Hepatocyte (in vitro differentiated cells): ENCODE measurements at regions not wholly inside any gene's neighbourhood (a gene's known extent, or its start where the extent isn't known, plus 50 kb on each side); places are given as distances from the start of the nearest gene placed in this dataset.

ENCODE experiments used
- DNase-seq: peaks from one replicate; pipeline ENCODE4 v3.0.0-alpha.2; 2016; ENCODE audit warnings: low spot score
- H2AFZ ChIP-seq: fragments of 200-600 bp; sonication (generic); 2 replicates; pipeline ENCODE4 v1.6.0; 2016; ENCODE audit warnings: antibody characterized with exemption, mild to moderate bottlenecking
- H3K27ac ChIP-seq: fragments of 200-600 bp; sonication (generic); 2 replicates; pipeline ENCODE4 v1.5.1; 2016; ENCODE audit warnings: mild to moderate bottlenecking
- H3K27me3 ChIP-seq: fragments of 200-600 bp; sonication (generic); 2 replicates; pipeline ENCODE4 v1.6.1; 2016
- H3K36me3 ChIP-seq: fragments of 200-600 bp; sonication (generic); replicated peaks from 2 replicates; pipeline ENCODE4 v1.5.1; 2016; ENCODE audit warnings: low read depth; ENCODE audit not compliant: insufficient read depth
- H3K4me1 ChIP-seq: fragments of 200-600 bp; sonication (generic); 2 replicates; pipeline ENCODE4 v1.5.1; 2016; ENCODE audit warnings: mild to moderate bottlenecking, moderate library complexity; ENCODE audit not compliant: insufficient read depth
- H3K4me2 ChIP-seq: fragments of 200-600 bp; sonication (generic); 2 replicates; pipeline ENCODE4 v1.6.0; 2016
- H3K4me3 ChIP-seq: fragments of 200-600 bp; sonication (generic); 2 replicates; pipeline ENCODE4 v1.5.1; 2016; ENCODE audit warnings: mild to moderate bottlenecking
- H3K79me2 ChIP-seq: fragments of 200-600 bp; sonication (generic); 2 replicates; pipeline ENCODE4 v1.6.0; 2017; ENCODE audit warnings: mild to moderate bottlenecking
- H3K9me2 ChIP-seq: fragments of 200-600 bp; sonication (generic); replicated peaks from 2 replicates; pipeline ENCODE4 v1.6.0; 2017; ENCODE audit warnings: mild to moderate bottlenecking; ENCODE audit not compliant: insufficient read depth
- H3K9me3 ChIP-seq: fragments of 200-600 bp; sonication (generic); 2 replicates; pipeline ENCODE4 v1.5.1; 2016; ENCODE audit warnings: low read depth, mild to moderate bottlenecking
- H4K20me1 ChIP-seq: fragments of 200-600 bp; sonication (generic); 2 replicates; pipeline ENCODE4 v1.6.0; 2016; ENCODE audit warnings: mild to moderate bottlenecking; ENCODE audit not compliant: insufficient read depth, poor library complexity, severe bottlenecking
- CTCF ChIP-seq: fragments of 200-600 bp; sonication (generic); IDR thresholded peaks from 2 replicates; pipeline ENCODE4 v1.5.1; 2016; ENCODE audit warnings: antibody characterized with exemption, mild to moderate bottlenecking; ENCODE audit not compliant: poor library complexity
- EZH2 ChIP-seq: fragments of 200-600 bp; sonication (generic); IDR thresholded peaks from 2 replicates; pipeline ENCODE4 v1.6.1; 2016; ENCODE audit warnings: antibody characterized with exemption, mild to moderate bottlenecking, borderline replicate concordance
- EZH2phosphoT487 ChIP-seq: fragments of 200-600 bp; sonication (generic); IDR thresholded peaks from one replicate; pipeline ENCODE4 v1.6.1; 2018; ENCODE audit warnings: antibody characterized with exemption, mild to moderate bottlenecking, low read depth, moderate library complexity; ENCODE audit not compliant: unreplicated experiment, severe bottlenecking
- WGBS: methylation state at CpG from one replicate; pipeline ENCODE4 v1.1.6; 2016; ENCODE audit warnings: low lambda C conversion rate; ENCODE audit errors: missing lambda C conversion rate; 5-methylcytosine and 5-hydroxymethylcytosine counted together

- no peak for DNase-seq
- TF ChIP-seq EZH2phosphoT487 (no peak), EZH2 (no peak), CTCF (no peak)
- Histone ChIP-seq H3K4me2 (no peak overlapping the region), H3K9me2 (no peaks in the 10 kb centered on the region), H3K4me1 (no peaks in the 10 kb centered on the region), H3K27me3 (no peaks in the 10 kb centered on the region), H3K9me3 (no peaks in the 10 kb centered on the region), H2AFZ (no peak overlapping the region), H4K20me1 (no peaks in the 10 kb centered on the region), H3K4me3 (no peak overlapping the region), H3K79me2 (no peaks in the 10 kb centered on the region), H3K27ac (no peak overlapping the region), H3K36me3 (no peaks in the 10 kb centered on the region)
- WGBS = 65% methylated on average over 3 of the region's 3 CpGs
Observed at GRCh38 chr18:41875094-41875780, 79.8 kb upstream of the PIK3C3 start.

- Histone ChIP-seq H3K4me2 (no peak overlapping the region), H3K9me3 (no peaks in the 10 kb centered on the region), H2AFZ (no peak overlapping the region), H3K4me3 (no peak overlapping the region), H3K79me2 (no peaks in the 10 kb centered on the region), H3K4me1 (no peaks in the 10 kb centered on the region), H3K27ac (no peak overlapping the region), H4K20me1 (no peaks in the 10 kb centered on the region), H3K36me3 (no peaks in the 10 kb centered on the region), H3K27me3 (no peaks in the 10 kb centered on the region), H3K9me2 (no peaks in the 10 kb centered on the region)
- TF ChIP-seq EZH2 (no peak), CTCF (no peak), EZH2phosphoT487 (no peak)
- DNase-seq = no peak
Observed at GRCh38 chr18:41873730-41874129, 81.3 kb upstream of the PIK3C3 start.

- no peaks in the 10 kb centered on the region for H3K9me2 ChIP-seq
- H2AFZ ChIP-seq = no peak overlapping the region
- H3K4me1 ChIP-seq = no peaks in the 10 kb centered on the region
- TF ChIP-seq EZH2 = no peak
- TF ChIP-seq EZH2phosphoT487 = no peak
- no peak for TF ChIP-seq CTCF
- no peaks in the 10 kb centered on the region for H3K79me2 ChIP-seq
- no peak overlapping the region for H3K4me2 ChIP-seq
- H3K36me3 ChIP-seq = no peaks in the 10 kb centered on the region
- H4K20me1 ChIP-seq = no peaks in the 10 kb centered on the region
- no peak overlapping the region for H3K4me3 ChIP-seq
- H3K27ac ChIP-seq = no peak overlapping the region
- H3K27me3 ChIP-seq = no peaks in the 10 kb centered on the region
- no peaks in the 10 kb centered on the region for H3K9me3 ChIP-seq
- no peak for DNase-seq
Observed at GRCh38 chr18:41872206-41872605, 82.8 kb upstream of the PIK3C3 start.
